Testis (tissue), 2 donors: ENCODE measurements at regions not wholly inside any gene's neighbourhood (a gene's known extent, or its start where the extent isn't known, plus 50 kb on each side); places are given as distances from the start of the nearest gene placed in this dataset.

ENCODE experiments used
- POLR2A ChIP-seq: fragments of 450-650 bp; IDR thresholded peaks from one replicate; pipeline ENCODE4 v1.6.1; 2017; ENCODE audit warnings: antibody characterized with exemption, mild to moderate bottlenecking, moderate library complexity
- TF ChIP-seq, protein P1 (sequence below), 3 experiments: fragments of 450-650 bp in 2 of 3; fragments of 200-600 bp in 1 of 3; sonication (generic) in 1 of 3; IDR thresholded peaks; one replicate each; pipeline ENCODE4 v1.5.1; 2016 to 2019; ENCODE audit warnings: antibody characterized with exemption in 3 of 3, mild to moderate bottlenecking in 2 of 3, moderate library complexity in 1 of 3

DNA sequence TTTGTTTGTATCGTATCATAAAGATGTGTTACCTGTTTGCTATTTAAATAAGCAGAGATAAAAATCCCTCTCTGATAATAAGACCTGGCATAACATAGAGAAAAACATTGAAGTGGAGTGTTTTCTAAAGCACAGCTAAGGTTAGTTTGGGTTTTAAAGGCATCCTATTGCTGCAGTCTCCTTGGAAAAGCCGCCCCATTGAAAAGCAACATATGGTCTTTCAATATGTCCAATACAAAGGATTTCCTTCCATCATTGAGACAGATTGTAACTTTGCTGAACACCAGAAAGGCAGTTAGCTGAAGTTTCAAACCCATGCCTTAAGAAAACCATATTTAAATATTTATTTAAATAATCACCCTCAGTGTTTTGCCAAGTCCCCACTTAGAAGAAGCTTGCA is 898.5 kb upstream of the KCND2 start:
- TF ChIP-seq, protein P1, sequence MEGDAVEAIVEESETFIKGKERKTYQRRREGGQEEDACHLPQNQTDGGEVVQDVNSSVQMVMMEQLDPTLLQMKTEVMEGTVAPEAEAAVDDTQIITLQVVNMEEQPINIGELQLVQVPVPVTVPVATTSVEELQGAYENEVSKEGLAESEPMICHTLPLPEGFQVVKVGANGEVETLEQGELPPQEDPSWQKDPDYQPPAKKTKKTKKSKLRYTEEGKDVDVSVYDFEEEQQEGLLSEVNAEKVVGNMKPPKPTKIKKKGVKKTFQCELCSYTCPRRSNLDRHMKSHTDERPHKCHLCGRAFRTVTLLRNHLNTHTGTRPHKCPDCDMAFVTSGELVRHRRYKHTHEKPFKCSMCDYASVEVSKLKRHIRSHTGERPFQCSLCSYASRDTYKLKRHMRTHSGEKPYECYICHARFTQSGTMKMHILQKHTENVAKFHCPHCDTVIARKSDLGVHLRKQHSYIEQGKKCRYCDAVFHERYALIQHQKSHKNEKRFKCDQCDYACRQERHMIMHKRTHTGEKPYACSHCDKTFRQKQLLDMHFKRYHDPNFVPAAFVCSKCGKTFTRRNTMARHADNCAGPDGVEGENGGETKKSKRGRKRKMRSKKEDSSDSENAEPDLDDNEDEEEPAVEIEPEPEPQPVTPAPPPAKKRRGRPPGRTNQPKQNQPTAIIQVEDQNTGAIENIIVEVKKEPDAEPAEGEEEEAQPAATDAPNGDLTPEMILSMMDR (IDR thresholded peaks at IDR 0.05): no peak
- no peak for TF ChIP-seq POLR2A
